ENCODE measurements at regions not wholly inside any gene's neighbourhood (a gene's known extent, or its start where the extent isn't known, plus 50 kb on each side); places are given as distances from the start of the nearest gene placed in this dataset.

GRCh38 chr6:33921745-33922144 is 117.9 kb upstream of the MLN start:
- FAIRE-seq, result no peak

- no peak for FAIRE-seq
Observed at GRCh38 chr6:33918175-33918695, 114.4 kb upstream of the MLN start.

- no peak for FAIRE-seq
Observed at GRCh38 chr6:33915134-33915533, 111.3 kb upstream of the MLN start.

- FAIRE-seq, result no peak
Observed at GRCh38 chr6:33914645-33915044, 110.8 kb upstream of the MLN start.

GRCh38 chr6:33912195-33912594 is 108.4 kb upstream of the MLN start:
- no peak for FAIRE-seq

GRCh38 chr6:33911488-33911887 is 107.7 kb upstream of the MLN start:
- FAIRE-seq, result no peak

GRCh38 chr6:33910594-33910993 is 106.8 kb upstream of the MLN start:
- no peak for FAIRE-seq

- no peak for FAIRE-seq
Observed at GRCh38 chr6:33909737-33910136, 105.9 kb upstream of the MLN start.

- no peak for FAIRE-seq
Observed at GRCh38 chr6:33908025-33908424, 104.2 kb upstream of the MLN start.

GRCh38 chr6:33907227-33907626 is 103.4 kb upstream of the MLN start:
- FAIRE-seq, result no peak

- FAIRE-seq, result no peak
Observed at GRCh38 chr6:33906439-33906838, 102.6 kb upstream of the MLN start.

- no peak for FAIRE-seq
Observed at GRCh38 chr6:33905071-33905609, 101.3 kb upstream of the MLN start.

GRCh38 chr6:33904747-33905065 is 100.9 kb upstream of the MLN start:
- no peak for FAIRE-seq

- no peak for FAIRE-seq
Observed at GRCh38 chr6:33904050-33904746, 100.4 kb upstream of the MLN start.

GRCh38 chr6:33903579-33903978 is 99.8 kb upstream of the MLN start:
- FAIRE-seq, result no peak

GRCh38 chr6:33902457-33902853 is 98.7 kb upstream of the MLN start:
- FAIRE-seq, result no peak

- no peak for FAIRE-seq
Observed at GRCh38 chr6:33901822-33902456, 98.1 kb upstream of the MLN start.

- FAIRE-seq, result no peak
Observed at GRCh38 chr6:33898771-33899170, 95.0 kb upstream of the MLN start.

GRCh38 chr6:33897189-33897780 is 93.5 kb upstream of the MLN start:
- no peak for FAIRE-seq

GRCh38 chr6:33896391-33897188 is 92.8 kb upstream of the MLN start:
- no peak for FAIRE-seq

- no peak for FAIRE-seq
Observed at GRCh38 chr6:33895988-33896387, 92.2 kb upstream of the MLN start.

GRCh38 chr6:33895296-33895695 is 91.5 kb upstream of the MLN start:
- no peak for FAIRE-seq

- no peak for FAIRE-seq
Observed at GRCh38 chr6:33894438-33894837, 90.6 kb upstream of the MLN start.
